ENCODE measurements at regions not wholly inside any gene's neighbourhood (a gene's known extent, or its start where the extent isn't known, plus 50 kb on each side); places are given as distances from the start of the nearest gene placed in this dataset.

- intact Hi-C loops (cut with DNase I): no loop called here
- DNase-seq: no peak
- WGBS, 2 donors: 88 to 96% methylated on average over 5 of the region's 5 CpGs
- Histone ChIP-seq H3K27me3 (no peaks in the 10 kb centered on the region), H3K27ac (no peak overlapping the region), H3K36me3 (no peaks in the 10 kb centered on the region), H3K4me3 (replicated peaks in 1 of 3) (no peak overlapping the region), H3K9me3 (no peaks in the 10 kb centered on the region), H3K4me1 (peaks cover 6 to 19% of the 10 kb centered on the region in 2 donors)
- no peak for TF ChIP-seq CTCF (IDR thresholded peaks at IDR 0.05)
- TF ChIP-seq POLR2A (IDR thresholded peaks at IDR 0.05): no peak
Observed at GRCh38 chr5:67366691-67367395, 170.2 kb upstream of the CD180 start.

DNA sequence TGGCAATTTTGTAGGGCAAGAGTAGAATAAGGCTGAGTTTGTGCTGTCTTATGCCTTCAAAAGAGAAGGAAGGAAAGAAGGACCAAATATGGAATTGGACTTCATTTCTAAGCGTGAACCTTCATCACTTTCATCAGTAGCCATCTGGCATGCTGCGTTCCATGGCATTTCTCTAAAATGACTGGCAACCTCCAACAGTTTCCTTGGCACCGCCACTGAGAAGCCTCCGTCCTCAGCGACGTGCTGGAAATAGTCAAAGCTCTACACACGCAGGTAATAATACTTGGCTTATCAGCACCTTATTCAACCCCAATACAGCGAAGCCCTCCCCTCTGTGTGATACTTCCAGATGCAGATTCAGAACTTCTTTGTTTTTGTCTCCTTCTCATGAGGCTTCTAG, 169.7 kb upstream of the CD180 start:
- H3K27ac ChIP-seq: no peak overlapping the region
- no peak for DNase-seq
- intact Hi-C loops (cut with DNase I): no loop called here
- no peaks in the 10 kb centered on the region for H3K27me3 ChIP-seq
- WGBS, 2 donors: 95 to 96% methylated on average over 8 of the region's 8 CpGs
- no peaks in the 10 kb centered on the region for H3K36me3 ChIP-seq
- no peak overlapping the region for H3K4me3 ChIP-seq (replicated peaks in 1 of 3)
- TF ChIP-seq POLR2A (IDR thresholded peaks at IDR 0.05) (no peak), CTCF (IDR thresholded peaks at IDR 0.05) (no peak)
- no peaks in the 10 kb centered on the region for H3K9me3 ChIP-seq
- peaks cover 9 to 24% of the 10 kb centered on the region in 2 donors for H3K4me1 ChIP-seq

GRCh38 chr5:67364381-67364970, 167.9 kb upstream of the CD180 start:
- H3K27ac ChIP-seq: peak overlapping the region in 2 of 3 donors; percentile 5 to 33
- peaks cover 9 to 24% of the 10 kb centered on the region in 2 donors for H3K4me1 ChIP-seq
- 46 to 58% methylated on average over 3 of the region's 3 CpGs for WGBS, 2 donors
- H3K36me3 ChIP-seq: no peaks in the 10 kb centered on the region
- H3K27me3 ChIP-seq: no peaks in the 10 kb centered on the region
- peak; percentile 65 to 67 for DNase-seq
- no peaks in the 10 kb centered on the region for H3K9me3 ChIP-seq
- no peak for TF ChIP-seq POLR2A (IDR thresholded peaks at IDR 0.05)
- no peak for TF ChIP-seq CTCF (IDR thresholded peaks at IDR 0.05)
- no peak overlapping the region for H3K4me3 ChIP-seq (replicated peaks in 1 of 3)
- intact Hi-C loops (cut with DNase I): no loop called here

- Histone ChIP-seq H3K9me3 (no peaks in the 10 kb centered on the region), H3K4me1 (peaks cover 9 to 24% of the 10 kb centered on the region in 2 donors), H3K36me3 (no peaks in the 10 kb centered on the region), H3K4me3 (replicated peaks in 1 of 3) (no peak overlapping the region), H3K27me3 (no peaks in the 10 kb centered on the region), H3K27ac (peak overlapping the region in 1 of 3 donors; percentile 33)
- intact Hi-C loops (cut with DNase I): no loop called here
- 76 to 84% methylated on average over 1 of the region's 1 CpG for WGBS, 2 donors
- no peak for DNase-seq
- TF ChIP-seq POLR2A (IDR thresholded peaks at IDR 0.05): no peak
- TF ChIP-seq CTCF (IDR thresholded peaks at IDR 0.05): no peak
Observed at GRCh38 chr5:67363963-67364362, 167.4 kb upstream of the CD180 start.

DNA sequence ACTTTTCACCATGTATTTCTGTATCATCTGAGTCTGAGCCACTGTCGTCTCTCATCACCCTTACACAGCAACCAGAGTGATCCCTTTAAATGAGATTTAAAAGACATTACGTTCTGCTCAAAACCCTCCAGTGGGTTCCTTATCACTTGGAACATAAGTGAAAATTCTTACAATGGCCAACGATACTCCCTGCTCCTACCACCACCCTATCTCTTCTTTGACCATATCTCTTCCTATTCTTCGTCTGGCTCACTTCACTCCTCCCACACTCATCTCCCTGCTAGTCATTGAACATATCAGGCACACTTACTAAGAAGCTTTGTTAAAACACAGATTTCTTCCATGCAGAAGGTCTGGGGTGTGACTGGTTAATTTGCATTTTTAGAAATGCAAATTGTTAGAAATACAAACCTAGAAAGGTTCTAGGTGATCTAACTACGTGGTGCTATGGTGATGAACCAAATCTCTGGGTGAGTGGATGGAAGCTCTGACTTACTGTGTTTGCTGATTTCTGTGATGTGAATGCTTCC, 166.6 kb upstream of the CD180 start:
- intact Hi-C loops (cut with DNase I): no loop called here

More for the DNA sequence above, 166.6 kb upstream of the CD180 start:
- WGBS, 2 donors: 95 to 97% methylated on average over 5 of the region's 5 CpGs
- Histone ChIP-seq H3K9me3 (no peaks in the 10 kb centered on the region), H3K36me3 (no peaks in the 10 kb centered on the region), H3K4me1 (peaks cover 9 to 24% of the 10 kb centered on the region in 2 donors), H3K27me3 (no peaks in the 10 kb centered on the region), H3K4me3 (replicated peaks in 1 of 3) (no peak overlapping the region), H3K27ac (no peak overlapping the region)
- no peak for DNase-seq
- TF ChIP-seq CTCF (IDR thresholded peaks at IDR 0.05) (no peak), POLR2A (IDR thresholded peaks at IDR 0.05) (no peak)
